NB4 (cell line): ENCODE measurements at regions not wholly inside any gene's neighbourhood (a gene's known extent, or its start where the extent isn't known, plus 50 kb on each side); places are given as distances from the start of the nearest gene placed in this dataset.

Experiments
- MYC ChIP-seq: IDR thresholded peaks from 2 replicates; pipeline ENCODE4 v1.6.1; 2011; ENCODE audit warnings: low read depth, low read length
- POLR2A ChIP-seq: IDR thresholded peaks from 2 replicates; pipeline ENCODE4 v1.6.1; 2011; ENCODE audit warnings: mild to moderate bottlenecking; ENCODE audit not compliant: insufficient read length; ENCODE audit errors: extremely low read depth
- TF ChIP-seq, protein P1 (sequence below): IDR thresholded peaks from one replicate; pipeline ENCODE4 v1.5.1; 2012; ENCODE audit warnings: low read depth, low read length
- TF ChIP-seq, protein P2 (sequence below): IDR thresholded peaks from 2 replicates; pipeline ENCODE4 v1.6.1; 2011; ENCODE audit warnings: low read depth, low read length

- TF ChIP-seq, protein P1, sequence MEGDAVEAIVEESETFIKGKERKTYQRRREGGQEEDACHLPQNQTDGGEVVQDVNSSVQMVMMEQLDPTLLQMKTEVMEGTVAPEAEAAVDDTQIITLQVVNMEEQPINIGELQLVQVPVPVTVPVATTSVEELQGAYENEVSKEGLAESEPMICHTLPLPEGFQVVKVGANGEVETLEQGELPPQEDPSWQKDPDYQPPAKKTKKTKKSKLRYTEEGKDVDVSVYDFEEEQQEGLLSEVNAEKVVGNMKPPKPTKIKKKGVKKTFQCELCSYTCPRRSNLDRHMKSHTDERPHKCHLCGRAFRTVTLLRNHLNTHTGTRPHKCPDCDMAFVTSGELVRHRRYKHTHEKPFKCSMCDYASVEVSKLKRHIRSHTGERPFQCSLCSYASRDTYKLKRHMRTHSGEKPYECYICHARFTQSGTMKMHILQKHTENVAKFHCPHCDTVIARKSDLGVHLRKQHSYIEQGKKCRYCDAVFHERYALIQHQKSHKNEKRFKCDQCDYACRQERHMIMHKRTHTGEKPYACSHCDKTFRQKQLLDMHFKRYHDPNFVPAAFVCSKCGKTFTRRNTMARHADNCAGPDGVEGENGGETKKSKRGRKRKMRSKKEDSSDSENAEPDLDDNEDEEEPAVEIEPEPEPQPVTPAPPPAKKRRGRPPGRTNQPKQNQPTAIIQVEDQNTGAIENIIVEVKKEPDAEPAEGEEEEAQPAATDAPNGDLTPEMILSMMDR: no peak
- TF ChIP-seq POLR2A: no peak
- TF ChIP-seq MYC: no peak
- TF ChIP-seq, protein P2, sequence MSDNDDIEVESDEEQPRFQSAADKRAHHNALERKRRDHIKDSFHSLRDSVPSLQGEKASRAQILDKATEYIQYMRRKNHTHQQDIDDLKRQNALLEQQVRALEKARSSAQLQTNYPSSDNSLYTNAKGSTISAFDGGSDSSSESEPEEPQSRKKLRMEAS: no peak
These were observed 465.2 kb upstream of the BOD1L1 start for GRCh38 chr4:14092741-14093140.
